ENCODE measurements at regions not wholly inside any gene's neighbourhood (a gene's known extent, or its start where the extent isn't known, plus 50 kb on each side); places are given as distances from the start of the nearest gene placed in this dataset.
A peak's percentile ranks its signal among the peaks of the same experiment; 100 is the strongest.
"Not testable (repeated sequence)": the region's sequence is repeated elsewhere in the genome, so short reads cannot be mapped to it uniquely, and the experiment has no call there.

GRCh38 chr3:4030624-4031023 is 231.4 kb downstream of the LRRN1 start:
- no peak for DNase-seq

DNA sequence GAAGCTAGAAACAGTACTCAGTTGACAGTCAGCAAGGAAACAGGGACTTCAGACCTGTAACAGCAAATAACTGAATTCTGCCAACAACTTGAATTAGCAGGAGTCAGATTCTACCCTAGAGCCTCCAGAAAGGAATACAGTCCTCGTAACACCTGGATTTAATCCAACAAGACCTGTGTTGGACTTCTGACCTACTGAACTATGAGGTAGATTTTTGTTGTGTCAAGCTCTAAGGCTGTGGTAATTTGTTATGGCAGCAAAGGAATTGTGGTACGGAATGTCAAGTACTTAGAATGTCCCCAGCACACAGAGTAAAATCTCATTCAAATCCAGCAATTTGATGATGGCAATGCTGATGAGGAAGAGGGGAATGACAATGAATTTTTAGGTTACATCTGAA is 234.1 kb downstream of the LRRN1 start:
- no peak for DNase-seq

DNA sequence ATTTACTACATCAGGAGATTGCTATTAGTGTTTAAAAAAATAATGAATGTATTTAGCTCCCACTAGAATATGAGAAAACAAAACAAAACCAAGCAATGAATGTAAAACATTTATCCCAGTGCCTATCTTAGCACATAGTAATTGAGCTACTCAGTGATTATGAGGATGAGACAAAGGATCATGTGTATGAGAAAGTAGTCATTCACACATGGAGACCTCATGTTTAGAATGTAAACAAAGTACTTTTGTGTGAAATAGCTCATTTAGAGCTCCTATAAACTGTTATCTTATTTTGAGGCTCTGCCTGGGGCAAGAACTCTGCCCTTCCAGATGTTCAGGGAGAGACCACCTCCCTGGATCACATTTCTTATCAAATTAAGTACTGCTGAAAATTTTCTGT is 236.8 kb downstream of the LRRN1 start:
- DNase-seq, result no peak

DNA sequence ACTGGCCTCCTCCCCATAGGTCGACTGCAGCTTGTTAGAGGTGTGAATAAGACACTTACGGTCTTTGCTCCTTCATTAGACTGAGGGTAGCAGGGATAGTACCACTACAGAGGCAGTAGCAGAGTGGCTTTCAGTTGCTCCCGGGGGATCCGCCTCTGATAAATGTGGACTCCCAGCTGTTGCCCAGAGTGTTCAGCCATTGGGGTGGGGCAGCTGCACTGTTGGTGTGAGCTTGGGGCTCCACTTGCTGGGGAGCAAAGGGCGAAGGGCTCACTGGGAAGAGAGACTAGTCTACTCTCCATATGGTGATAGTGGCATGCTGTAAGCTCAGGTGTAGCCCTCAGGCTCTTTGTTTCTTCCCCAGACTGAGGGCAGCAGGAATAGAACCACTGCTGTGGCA is 239.1 kb downstream of the LRRN1 start:
- no peak for DNase-seq

GRCh38 chr3:4042070-4042469 is 242.8 kb downstream of the LRRN1 start:
- DNase-seq, result no peak

GRCh38 chr3:4042869-4043268 is 243.6 kb downstream of the LRRN1 start:
- no peak for DNase-seq

- DNase-seq, result no peak
Observed at GRCh38 chr3:4043867-4044575, 244.8 kb downstream of the LRRN1 start.

DNA sequence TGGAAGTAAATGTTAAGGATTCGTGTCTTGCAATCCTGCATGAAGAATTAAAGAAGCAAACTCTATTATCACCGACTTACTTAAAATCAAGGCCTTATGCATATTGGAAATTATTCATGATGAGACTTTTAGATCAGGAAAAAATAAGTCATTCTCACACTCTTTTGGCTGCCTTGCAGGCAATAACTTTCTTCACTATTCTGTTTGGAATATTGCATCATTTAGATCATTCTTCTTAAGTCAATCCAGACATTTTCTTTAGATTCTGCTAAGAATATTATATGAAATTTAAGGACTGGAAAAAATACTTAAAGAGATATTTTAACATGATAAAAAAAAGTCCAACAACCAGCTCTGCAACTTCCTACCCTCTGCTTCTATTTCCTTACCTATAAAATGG is 245.4 kb downstream of the LRRN1 start:
- no peak for DNase-seq

- no peak for DNase-seq
Observed at GRCh38 chr3:4045756-4046155, 246.5 kb downstream of the LRRN1 start.

DNA sequence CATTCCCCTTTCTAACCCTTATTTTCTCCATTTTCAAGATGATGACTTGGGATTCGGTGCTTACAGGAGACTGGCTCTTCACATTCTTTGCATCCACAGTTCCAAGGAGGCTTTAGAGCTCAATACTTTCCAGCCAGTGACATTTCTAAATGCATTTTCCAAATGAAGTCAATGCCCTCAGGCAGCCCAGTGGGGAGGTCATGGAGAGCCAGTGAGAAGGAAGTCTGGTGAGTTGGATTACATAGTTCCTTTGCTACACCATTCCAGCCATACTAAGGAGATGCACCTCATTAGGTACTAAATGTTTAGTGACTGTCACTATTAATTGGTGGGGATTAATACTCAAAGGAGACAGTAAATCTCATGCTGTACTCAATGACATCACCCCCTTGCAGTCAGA is 248.1 kb downstream of the LRRN1 start:
- no peak for DNase-seq

GRCh38 chr3:4052706-4053105 is 250.5 kb upstream of the SETMAR start:
- no peak for DNase-seq

DNA sequence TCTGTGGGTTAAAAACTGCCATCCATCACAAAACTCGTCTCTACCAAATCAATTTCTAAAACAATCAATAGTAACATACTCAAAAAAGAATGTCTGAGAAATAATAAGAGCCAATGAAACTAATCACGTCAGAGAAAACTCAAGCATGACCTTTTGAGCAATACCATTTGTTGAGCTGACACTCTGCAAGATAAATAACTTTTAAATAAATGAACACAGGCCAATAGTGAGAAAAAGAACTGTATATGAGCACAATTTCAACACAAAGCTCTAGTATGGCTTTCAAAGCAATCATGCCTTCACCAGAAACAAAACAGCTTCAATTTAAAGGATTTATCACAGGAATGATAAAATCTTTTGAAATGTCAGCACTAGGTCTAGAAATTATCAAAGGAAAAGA is 249.2 kb upstream of the SETMAR start:
- DNase-seq, result no peak

- DNase-seq, result peak; percentile 12
Observed at GRCh38 chr3:4060064-4060463, 243.1 kb upstream of the SETMAR start.

DNA sequence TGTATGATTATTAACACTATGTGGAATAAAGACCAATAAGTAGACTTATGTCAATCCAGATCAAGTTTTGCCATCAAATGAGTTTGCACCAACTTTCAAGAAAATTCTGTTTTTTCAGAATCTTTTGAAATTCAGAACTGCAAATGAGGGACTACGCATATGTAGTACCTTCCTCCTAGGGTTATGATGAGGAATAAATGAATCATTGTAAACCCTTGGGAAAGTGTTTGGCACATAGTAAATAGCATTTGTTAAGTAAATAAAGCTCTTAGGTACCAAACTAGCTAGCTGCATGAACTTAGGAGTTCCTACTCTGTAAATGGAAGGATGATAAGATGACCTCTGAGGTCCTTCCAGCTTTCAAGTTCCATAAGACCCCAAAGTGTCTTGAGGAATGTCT is 242.6 kb upstream of the SETMAR start:
- DNase-seq, result no peak

DNA sequence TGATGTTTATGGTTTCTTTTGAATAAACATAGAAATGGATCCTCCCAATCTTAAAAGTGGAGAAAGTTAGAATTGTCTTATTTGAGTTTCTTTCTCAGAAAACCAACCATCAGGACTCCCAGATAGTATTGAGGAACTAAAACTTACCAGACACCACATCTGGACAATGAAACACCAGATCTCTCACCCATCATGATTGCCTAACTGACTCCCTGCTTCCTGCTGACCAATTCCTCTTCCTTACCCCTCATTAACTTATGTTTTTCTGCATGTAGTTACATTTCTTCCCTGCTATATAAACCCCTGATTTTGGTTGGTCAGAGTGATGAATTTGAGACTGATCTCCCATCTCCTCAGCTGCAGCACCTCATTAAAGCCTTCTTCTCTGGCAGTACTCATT is 242.0 kb upstream of the SETMAR start:
- DNase-seq, result no peak

DNA sequence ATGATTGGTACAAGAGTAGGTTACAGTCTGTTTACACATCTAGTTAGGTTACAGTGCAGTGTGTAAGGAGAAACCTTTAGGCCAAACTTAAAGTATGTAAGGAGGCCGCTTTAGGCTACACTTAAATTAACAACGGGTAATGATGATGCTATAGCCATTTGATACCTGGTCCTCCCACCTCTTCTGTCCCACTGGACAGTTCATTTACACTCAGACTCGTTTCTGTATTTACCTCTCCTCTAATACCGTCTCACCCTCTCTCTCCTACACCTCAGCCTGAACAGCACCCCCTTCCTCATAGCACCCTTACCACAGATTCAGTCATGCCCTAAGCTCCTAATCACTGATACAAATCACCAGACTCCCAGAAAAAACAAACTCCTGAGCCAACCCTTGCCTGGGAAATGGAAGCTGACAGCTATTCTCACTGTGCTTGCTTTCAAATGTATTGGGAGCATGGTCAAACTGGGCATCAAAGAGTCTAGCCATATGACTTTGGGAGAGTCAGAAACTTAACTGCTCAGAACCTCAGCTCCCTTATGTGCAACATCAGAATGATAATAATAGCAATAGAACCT is 241.3 kb upstream of the SETMAR start:
- no peak for DNase-seq

- no peak for DNase-seq
Observed at GRCh38 chr3:4062621-4063020, 240.5 kb upstream of the SETMAR start.

DNA sequence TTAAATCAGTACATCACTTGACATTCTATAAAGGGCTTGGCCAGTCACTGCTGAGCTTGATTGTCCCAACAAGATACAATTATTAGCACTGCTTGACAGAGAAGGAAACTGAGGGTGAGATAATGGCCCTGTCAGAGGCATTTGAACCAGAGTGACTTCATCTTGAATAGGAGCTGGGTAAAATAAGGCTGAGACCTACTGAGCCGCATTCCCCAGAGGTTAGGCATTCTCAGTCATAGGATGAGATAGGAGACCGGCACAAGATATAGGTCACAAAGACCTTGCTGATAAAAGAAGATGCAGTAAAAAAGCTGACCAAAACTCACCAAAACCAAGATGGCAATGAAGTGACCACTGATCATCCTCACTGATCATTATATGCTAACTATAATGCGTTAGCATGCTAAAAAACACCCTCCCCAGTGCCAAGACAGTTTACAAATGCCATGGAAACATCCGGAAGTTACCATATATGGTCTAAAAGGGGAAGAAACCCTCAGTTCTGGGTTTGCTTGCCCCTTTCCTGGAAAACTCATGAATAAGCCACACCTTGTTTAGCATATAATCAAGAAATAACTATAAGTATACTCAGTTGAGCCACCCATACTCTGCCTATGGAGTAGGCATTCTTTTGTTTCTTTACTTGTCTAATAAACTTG is 239.1 kb upstream of the SETMAR start:
- DNase-seq, result no peak

DNA sequence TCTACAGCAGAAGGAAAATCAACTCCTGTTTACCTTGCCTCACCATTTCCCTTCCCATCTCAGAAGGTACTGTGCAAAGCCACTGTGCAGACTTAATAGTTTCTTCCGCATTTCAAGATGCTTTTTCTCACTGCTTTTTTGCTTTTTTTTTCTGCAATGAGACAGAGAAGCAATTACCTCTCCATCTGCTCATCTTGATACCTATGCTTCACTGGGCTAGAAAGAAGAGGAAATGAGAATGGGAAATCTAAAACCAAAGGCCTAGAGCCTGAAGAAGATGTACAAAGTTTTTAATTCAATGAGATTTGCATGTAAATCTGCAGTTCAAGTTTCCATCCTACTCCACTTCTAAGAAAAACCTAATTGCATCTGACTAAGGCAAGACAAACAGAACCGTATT is 238.1 kb upstream of the SETMAR start:
- DNase-seq, result no peak

DNA sequence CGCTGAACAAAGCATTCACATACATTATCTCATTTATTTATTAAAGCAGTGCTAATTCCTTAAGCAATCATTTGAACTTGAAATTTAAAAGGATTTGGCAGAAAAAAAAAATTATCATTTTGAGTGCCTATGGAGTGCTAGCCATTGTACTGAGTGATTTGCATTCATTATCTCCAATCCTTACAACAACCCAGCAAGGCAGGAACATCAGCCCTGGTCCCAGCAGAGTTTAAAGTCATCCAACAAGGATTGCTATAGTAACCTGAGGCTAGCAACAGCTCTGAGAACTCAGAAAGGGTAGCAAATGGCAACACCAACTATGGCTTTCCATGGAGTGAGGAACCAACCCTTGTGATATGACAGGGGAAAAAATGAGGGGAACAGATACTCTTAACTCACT is 237.6 kb upstream of the SETMAR start:
- no peak for DNase-seq

DNA sequence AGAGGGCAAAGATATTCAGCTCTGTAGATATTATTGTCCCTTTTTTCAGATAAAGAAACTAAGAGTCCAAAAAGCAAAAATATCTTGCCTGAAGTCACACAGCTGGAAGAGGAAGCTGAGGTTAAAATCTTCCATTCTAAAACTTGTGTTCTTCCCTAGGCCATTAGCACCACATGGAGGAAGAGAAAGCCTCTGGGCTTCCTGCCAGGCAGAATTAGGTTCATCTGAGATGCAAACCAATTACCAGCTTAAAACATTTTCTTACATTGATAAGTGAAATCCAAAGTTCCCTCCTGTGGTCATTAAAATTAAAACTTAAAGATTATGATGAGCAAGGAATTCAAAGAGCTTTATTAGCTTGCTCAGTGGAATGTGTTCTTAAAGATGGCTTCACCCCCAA is 235.3 kb upstream of the SETMAR start:
- DNase-seq, result no peak

DNA sequence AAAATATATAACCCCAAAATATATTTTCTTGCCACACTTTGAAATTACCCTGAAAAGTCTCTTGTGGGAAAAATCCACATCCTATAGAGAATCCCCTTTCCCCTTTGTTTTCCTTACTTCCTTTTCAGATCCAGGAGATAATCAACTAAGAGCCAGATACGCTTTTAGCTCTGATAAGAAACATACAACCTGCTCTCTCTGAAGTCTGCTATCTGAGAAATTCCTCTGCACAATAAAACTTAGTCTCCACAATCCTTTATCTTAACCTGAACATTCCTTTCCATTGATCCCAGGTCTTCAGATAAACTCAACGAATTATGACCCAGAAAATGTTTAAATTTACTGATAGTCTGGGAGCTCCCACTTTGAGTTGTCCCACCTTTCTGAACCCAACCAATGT is 233.4 kb upstream of the SETMAR start:
- DNase-seq, result no peak

DNA sequence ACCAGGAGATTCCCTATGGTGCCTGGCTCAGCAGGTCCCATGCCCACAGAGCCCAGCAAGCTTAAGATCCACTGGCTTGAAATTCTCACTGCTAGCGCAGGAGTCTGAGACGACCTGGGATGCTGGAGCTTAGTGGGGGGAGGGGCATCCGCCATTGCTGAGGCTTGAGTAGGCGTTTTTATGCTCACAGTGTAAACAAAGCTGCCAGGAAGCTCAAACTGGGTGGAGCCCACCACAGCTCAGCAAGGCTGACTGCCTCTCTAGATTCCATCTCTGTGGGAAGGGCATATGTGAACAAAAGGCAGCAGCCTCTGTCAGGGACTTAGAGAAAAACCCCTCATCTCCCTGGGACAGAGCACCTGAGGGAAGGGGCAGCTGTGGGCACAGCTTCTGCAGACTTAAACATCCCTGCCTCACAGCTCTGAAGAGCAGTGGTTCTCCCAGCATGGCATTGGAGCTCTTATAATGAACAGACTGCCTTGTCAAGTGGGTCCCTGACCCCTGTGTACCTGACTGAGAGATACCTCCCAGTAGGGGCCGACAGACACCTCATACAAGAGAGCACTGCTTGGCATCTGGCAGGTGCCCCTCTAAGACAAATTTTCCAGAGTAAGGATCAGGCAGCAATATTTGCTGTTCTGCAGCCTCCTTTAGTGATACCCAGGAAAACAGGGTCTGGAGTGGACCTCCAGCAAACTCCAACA is 231.5 kb upstream of the SETMAR start:
- no peak for DNase-seq

DNA sequence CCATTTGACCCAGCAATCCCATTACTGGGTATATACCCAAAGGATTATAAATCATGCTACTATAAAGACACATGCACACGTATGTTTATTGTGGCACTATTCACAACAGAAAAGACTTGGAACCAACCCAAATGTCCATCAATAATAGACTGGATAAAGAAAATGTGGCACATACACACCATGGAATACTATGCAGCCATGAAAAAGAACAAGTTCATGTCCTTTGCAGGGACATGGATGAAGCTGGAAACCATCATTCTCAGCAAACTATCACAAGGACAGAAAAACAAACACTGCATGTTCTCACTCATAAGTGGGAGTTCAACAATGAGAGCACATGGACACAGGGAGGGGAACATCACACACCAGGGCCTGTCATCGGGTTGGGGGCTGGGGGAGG is 225.9 kb upstream of the SETMAR start:
- DNase-seq, result not testable (repeated sequence)
